DMS153 (cell line): ENCODE measurements at regions not wholly inside any gene's neighbourhood (a gene's known extent, or its start where the extent isn't known, plus 50 kb on each side); places are given as distances from the start of the nearest gene placed in this dataset.

Source experiments
- DNase-seq: peaks from one replicate; lab custom pipeline; 2025; lab: John Stamatoyannopoulos, UW

DNA sequence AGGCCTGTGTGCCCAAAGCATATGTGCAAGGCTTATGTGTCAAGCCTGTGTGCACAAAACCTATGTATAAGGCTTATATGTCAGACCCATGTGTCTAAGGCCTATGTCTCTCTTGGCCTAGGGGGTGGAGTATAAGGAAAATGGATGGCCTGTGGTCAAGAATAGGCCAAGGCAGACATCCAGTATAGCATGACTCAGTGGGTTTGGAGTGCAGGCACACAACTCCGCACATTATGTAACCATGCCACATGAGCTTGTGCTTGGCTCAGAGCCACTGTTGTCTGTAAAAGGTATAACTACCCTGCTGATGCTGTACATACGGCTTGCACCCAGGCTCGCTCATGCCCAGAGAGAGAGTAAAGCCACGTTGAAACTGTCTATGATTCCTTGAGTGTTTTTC is 626.4 kb upstream of the NUDT12 start:
- no peak for DNase-seq

DNA sequence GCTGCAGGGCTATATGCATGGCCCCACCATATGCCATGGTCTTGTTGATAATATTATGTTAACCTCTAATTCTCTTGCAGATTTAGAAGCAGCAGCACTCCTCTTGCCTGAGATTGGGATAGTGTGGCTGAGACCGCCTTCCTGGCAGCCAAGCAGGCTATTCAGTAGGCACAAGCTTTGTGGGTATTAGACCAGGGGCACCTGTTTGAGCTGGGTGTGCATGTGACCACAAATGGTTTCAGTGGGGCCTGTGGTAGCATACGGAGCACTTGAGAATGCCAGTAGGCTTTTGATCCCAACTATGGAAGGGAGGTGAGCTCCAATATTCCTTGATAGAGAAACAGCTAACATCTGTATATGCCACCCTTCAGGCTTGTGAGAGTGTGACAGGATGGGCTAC is 625.1 kb upstream of the NUDT12 start:
- DNase-seq, result no peak

DNA sequence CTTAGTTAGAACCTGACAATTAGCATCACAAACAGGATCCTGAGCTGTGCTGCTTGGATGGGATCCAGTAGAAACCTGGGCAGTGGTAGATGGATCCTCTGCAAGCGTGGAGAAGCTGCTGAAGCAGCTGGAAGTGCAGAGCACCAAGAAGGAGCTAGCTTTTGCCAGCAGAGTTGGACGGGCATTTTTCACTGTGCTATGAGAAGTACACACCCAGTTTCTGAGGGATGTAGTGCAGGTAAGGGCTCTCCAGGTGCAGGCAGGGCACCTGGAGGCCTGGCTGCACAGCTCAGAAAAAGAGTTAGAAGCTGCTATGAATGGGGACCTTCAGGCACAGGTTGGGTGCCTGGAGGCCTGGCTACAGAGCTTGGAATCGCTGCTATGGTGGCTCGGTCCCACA is 623.9 kb upstream of the NUDT12 start:
- DNase-seq, result no peak

DNA sequence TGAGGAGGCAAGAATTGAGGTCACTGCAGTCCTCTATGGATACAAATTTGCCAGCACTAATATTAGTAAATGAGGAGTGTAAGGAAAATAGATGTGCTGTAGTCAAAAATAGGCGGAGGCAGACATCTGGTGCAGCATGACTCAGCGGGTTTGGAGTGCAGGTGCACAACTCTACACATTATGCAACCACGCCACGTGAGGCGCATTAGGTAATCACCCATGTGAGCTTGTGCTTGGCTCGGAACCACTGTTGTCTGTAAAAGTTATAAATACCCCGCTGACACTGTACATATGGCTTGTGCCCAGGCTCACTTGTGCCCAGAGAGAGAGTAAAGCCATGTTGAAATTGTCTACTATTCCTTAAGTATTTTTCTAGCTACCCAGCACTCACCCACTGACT is 623.5 kb upstream of the NUDT12 start:
- DNase-seq, result no peak

DNA sequence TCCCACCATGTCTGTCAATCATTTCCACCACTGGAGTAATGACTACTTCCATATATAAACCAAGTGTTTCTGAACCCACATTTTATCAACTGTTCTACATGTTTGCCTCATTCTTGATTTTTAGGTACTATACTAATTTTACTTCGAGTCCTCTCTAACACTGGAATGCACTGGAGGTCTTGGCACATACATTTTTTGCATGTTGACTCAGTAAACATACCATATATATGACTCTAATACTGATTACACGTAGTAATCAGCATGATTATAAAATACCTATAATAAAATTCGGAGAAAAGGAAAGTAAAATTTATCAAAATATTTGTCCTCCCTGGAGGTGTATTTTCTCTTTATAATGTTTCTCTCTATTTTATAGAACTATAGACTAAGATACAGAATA is 621.7 kb upstream of the NUDT12 start:
- no peak for DNase-seq

DNA sequence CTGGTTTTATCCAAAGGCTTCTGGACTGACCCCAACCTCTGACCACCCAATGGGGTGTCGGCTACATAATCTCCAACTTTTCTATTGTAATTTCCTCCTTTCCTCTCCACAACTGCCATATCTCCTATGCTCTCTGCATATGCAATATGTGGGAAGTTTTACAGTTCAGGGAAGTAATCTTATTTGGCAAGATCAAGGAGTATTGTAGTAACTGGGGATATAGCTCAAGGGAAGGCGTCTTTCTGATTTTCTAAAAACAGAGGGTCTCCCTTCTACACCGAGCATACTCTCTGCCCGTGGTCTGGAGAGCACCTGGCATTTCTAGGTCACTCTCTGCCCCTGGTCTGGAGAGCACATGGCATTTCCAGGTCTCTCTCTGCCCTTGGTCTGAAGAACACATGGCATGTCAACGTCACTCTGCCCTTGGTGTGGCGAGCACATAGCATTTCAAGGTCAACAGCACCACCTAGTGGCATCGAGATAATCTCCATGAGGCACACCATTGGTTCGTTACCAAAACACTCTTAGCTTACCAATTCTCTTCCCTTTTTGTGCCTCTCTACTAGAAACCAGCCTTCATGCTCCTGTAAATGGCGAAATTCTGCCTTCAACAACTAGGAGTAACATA is 616.4 kb upstream of the NUDT12 start:
- DNase-seq, result no peak

DNA sequence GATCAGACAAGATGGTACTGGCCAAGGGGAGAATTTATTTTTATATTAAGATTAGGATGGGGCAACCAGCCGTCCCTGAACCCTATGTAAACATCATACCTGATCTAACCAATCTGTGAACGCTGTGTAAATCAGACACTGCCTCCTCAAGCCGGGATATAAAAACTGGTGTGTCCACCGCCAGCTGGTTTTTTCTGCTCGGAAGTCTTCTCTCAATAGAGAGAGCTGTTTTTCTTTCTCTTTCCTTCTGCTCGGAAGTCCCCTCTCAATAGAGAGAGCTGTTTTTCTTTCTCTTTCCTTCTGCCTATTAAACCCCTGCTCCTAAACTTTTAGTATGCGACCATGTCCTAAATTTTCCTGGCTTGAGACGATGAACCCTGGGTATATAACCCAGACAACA is 615.5 kb upstream of the NUDT12 start:
- DNase-seq, result no peak

DNA sequence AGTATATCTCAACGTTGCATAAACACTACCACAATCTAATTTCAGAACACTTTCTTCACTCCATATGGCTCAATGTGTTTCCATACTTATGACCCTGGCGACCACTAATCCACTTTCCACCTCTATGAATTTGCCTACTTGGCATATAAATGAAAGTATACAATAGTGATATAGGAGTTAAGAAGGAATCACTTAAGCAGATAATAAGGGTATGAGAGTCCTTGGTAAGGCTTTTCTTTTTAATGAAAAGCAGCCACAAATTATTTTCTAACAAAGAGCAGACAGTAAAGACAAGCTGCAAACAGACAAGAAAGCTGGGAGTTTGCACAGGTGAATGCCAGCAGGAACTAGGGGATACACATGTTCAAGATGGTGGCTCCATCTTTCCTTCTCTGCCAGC is 615.1 kb upstream of the NUDT12 start:
- no peak for DNase-seq

DNA sequence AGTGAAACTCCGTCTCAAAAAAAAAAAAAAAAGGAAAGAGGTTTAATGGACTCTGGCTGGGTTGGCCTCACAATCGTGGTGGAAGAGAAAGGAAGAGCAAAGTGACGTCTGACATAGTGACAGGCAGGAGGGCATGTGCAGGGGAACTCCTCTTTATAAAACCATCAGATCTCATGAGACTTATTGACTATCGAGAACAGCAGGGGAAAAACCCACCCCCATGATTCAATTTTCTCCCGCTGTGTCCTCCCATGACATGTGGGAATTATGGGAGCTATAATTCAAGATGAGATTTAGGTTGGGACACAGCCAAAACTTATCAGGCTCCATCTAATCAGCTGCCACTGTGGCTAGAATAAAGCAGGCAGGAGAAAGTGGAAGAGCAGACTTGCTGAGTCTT is 610.4 kb upstream of the NUDT12 start:
- no peak for DNase-seq

DNA sequence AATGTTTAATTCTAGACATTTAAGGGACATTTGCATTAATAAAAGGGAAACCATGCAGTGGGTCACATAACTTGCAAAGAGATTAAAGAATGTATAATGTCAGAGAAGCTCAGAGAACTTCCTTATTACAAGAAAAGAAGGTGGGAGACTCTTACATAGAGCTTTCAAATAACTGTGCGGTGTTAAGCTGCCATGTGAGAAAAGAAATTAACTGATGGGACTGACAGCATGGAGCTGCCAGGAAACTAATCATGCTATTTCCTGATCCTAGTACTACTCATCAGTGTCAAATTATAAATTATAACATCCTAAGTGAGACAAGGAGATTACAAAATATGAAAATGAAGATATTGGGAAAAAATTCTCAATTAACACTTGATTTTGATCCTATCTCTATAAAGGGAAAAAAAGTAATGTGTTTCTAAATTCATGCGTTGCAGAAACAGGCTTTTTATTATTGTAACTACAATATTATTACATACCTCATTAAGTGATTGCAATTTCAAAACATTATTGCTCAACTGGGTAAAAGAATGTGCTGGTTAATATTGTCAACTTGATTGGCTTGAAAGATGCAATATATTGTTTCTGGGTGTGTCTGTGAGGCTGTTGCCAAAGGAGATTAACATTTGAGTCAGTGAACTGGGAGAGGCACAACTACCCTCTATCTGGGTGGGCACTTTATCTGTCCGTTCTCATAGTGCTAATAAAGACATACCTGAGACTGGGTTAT is 609.5 kb upstream of the NUDT12 start:
- no peak for DNase-seq

DNA sequence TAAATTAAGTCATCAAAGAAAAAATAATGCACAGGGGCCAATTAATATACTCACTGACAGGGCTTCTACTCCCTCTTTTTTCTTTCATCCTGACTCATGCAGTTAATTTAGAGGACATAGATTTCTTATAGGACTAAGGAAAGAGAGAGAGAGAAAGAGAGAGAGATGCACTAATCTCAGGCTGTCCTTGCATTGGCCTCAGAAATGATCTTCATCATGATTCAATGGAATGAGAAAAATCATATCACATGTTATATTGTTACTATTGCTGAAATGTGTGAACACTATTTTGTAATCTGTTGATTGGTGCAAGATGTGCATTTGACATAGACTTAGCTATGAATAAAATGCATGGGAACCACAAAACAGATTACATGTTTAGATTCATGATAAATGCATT is 608.3 kb upstream of the NUDT12 start:
- no peak for DNase-seq

DNA sequence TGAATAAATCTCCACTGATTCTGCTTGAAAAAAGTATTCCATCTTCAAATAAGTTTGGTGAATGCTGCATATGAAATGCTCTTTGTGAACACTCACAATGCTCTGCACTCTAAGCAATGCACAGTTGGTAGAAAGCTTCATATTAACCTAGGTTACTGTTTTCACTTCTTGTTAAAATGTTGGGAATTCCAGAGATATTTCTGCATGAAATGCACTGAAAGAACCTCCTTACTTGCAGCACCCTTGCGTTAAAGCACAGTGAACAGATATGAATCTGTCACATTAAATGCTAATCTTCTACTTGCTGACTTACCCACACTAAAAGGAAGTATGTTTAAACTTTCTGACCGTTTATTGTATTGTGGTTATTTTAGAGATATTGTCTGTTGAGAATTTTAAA is 584.1 kb upstream of the NUDT12 start:
- DNase-seq, result no peak

DNA sequence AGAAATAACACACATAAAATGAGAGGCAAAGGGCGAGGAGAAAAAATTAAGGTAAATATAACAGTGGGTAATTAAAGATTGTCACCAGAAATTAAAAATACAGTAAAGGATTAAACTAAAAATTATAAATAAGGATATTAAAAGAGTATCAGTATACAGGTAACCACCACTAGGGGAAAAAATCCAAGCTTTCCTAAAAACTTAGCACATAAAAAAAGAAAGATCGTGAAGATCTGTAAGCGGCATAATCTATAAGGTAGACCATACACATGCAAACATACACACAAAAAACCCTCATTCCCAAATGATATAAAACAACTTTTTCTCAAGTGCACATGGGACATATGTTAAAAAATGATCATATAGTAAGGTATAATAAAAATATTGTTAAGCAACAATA is 577.3 kb upstream of the NUDT12 start:
- DNase-seq, result no peak

DNA sequence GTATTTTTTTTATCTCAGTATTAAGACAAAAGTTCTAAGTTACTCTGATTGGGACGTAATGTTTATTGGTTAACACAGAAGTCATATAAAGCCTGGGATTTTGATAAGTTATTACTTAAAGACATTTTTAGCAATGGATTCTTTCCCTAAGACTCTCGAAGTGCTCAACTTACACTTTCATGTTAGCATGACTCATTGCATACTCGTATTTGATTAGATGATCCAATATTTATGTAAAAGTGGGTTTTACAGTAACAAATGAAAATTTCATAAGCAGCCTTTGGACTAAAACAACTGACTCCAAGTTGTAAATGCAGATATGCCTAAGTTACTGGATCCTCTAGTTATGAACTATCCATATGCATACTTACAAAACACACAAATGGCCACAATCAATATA is 567.7 kb upstream of the NUDT12 start:
- DNase-seq, result no peak

DNA sequence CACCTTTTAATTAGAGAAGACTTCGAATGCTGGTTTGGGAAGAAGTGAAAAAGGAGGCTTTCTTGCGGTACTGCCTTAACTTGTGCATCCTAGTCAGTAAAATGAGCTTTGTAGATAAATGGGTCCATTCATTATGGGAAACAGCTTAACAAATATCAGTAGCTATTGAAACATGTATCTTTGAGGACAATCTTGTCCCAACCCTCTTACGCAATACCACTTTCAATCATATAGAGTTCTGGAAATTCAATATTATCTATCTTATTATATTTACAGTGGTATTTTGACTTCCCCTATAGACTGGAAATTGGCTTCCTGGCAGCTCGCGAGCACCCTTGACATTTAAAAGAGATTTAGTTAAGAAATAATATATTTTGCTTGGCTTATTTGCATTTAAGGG is 565.8 kb upstream of the NUDT12 start:
- DNase-seq, result no peak

DNA sequence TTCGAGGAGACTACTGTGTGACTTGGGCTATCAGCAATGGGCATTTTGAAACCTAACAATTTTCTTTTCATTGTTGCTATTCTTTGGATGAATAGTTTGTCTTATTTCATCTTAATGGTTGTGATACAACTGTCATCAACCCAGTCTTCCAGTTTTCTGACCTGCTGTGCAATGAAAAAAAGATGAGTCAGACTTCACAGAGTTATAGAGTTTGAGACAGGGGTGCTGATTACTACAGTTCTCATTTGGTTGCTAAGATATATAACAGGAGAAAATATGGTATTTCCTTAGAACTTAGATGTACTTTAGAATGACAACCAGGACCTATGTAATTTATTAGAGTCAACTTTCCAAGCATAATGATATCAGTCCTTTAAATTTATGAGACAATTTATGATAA is 564.4 kb upstream of the NUDT12 start:
- no peak for DNase-seq

DNA sequence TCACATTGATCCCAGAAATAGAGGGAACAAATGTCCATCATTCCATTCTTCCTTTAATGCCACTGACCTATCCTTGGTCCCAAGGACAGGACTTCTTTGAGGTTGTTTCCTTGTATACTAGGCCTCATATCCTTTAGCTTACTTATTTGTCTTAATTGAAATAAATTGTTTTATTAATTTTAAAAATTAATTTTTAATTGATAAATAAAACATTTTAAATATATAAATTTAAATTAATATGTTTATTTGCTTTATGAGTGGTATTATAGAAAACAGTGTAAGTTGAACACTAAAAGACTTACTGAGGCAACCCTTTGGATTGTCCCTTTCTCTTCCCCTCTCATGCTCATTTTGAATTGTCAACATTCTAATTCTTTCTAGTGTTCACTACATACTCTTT is 556.9 kb upstream of the NUDT12 start:
- DNase-seq, result no peak

DNA sequence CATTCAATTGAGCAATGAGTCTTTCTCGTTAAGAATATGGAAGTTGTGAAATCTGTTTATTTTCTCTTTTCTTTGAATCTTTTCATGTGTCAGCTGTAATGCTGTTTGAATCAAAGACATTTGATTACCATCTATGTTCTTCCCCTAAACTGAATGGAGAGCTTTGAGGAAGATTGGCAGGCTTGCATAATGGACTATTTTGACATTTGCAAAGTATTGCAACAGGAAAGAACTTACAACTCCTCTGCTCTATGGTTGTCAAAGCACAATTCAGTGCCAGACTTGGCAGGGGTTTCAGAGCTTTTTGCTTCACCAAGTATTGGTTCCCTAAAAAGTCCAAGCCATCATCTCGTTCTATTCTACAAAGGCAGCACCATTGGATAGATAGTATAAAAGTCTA is 549.0 kb upstream of the NUDT12 start:
- no peak for DNase-seq

DNA sequence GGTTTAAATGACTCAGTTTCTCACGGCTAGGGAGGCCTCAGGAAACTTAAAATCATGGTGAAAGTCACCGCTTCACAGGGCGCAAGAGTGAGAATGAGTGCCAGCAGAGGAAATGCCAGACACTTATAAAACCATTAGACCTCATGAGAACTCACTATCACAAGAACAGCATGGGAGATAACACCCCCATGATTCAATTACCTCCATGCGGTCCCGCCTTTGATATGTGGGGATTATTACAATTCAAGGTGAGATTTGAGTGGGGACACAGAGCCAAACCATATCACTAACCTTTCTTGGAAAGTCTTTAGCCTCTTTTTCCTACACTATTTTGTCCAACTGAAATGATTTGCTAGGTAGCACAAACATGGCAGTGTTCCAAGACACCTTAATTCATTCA is 533.9 kb upstream of the NUDT12 start:
- no peak for DNase-seq

DNA sequence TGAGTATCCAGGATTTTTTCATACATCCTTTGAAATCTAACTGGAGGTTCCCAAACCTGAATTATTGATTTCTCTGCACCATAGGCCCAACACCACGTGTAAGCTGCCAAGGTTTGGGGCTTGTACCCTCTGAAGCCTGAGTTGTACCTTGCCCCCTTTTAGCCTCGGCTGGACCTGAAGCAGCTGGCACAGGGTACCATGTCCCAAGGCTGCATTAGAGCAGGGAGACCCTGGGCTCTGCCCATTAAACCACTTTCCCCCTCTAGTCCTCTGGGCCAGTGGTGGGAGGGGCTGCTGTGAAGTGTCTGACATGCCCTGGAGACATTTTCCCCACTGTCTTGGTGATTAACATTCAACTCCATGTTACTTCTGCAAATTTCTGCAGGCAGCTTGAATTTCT is 532.9 kb upstream of the NUDT12 start:
- DNase-seq, result no peak

DNA sequence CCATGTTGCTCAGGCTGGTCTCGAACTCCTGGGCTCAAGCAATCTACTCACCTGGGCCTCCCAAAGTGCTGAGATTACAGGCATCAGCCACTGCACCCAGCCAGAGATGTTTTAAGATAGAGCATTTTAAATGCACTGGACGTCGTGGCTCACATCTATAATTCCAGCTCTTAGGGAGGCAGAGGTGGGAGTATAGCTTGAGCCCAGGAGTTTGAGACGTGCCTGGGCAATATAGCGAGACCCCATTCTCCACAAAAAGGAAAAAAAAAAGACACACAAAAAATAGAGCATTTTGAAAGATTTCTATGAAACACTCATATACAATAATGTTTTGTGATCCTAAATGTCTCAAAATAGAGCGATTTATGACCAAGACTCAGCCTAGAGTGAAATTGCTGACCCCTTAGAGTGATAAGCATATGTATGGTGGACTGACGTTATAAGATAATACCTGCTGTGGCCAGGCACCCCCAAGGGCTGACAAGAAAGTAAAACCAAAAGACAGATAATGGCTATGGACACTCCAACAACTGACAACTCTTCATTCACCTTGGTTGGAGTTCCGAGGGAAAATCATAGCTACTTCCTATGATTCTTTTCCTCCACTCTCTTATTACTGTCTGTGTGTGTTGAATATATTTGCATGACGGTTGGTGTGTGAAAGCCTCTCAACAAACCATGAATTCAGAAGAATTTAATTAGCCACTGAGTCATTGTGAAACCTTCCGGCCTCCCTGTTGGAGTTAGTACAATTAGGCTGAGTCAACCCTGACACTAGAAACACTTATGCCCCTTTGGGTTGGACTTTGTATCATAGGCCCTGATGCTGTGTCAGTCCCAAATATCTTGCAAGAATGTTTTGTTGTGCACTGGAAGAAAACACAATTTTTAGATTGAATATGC is 526.5 kb upstream of the NUDT12 start:
- DNase-seq, result no peak

DNA sequence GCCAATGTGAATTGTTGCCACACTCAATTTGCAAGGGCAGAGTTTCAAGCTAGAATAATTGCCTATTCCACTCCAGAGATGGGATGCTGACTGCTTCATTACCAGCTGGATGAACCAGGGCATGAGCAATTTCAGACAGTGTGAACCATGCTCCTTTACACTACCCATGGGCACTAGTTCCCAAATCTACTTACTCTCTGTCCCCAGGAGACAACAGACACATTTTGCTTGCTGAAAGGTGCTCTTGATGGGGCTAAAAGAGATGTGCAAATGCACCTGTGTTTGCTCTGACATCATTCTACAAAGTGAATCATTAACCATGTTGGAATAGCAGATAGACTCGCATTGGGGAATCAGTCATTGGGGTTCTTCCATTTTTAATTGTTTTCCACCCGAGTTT is 522.3 kb upstream of the NUDT12 start:
- DNase-seq, result peak; percentile 79

DNA sequence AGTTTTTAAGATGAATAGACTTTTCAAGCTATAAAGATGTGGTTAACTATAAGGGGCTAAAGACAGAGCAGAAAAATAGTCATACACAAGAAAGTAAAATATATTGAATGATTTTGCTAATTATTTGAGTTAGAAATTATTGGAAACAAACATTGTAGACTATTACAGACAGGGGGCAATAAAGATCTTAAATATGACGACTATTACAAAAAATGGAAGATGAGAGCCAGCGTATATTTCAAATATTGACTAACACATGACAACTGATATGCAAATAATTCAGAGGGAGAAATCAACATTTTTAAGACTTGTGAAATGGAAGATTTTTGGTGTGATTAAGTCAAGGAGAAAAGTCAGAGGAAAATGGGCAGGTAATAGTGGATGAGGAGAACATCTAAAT is 520.2 kb upstream of the NUDT12 start:
- DNase-seq, result no peak
